Kidney (tissue), 13 donors: ENCODE measurements at regions not wholly inside any gene's neighbourhood (a gene's known extent, or its start where the extent isn't known, plus 50 kb on each side); places are given as distances from the start of the nearest gene placed in this dataset.
A peak's percentile ranks its signal among the peaks of the same experiment; 100 is the strongest.

Experiments
- DNase-seq, 5 donors: peaks; one replicate each; pipeline ENCODE4 v3.0.0-alpha.2; 2013 to 2020
- FAIRE-seq: peaks from 2 replicates; lab custom pipeline; 2012; peaks lifted over from hg19 to GRCh38; lab: Jason Lieb, UNC
- H3K27ac ChIP-seq, 2 donors: one replicate each; pipeline ENCODE4 v1.7.0; 2013; ENCODE audit warnings: low read depth in 2 of 2, low read length in 2 of 2, inconsistent platforms in 1 of 2
- H3K27me3 ChIP-seq: one replicate; pipeline ENCODE4 v1.7.1; 2013; ENCODE audit warnings: low read length, inconsistent platforms; ENCODE audit not compliant: control insufficient read depth, insufficient read depth
- H3K36me3 ChIP-seq, 3 donors: one replicate each; pipeline versions ENCODE4 v1.7.0 to v1.7.1; 2013; ENCODE audit warnings: low read length in 3 of 3, control low read depth in 1 of 3, inconsistent platforms in 1 of 3; ENCODE audit not compliant: insufficient read depth in 3 of 3, control insufficient read depth in 2 of 3
- H3K4me1 ChIP-seq, 3 donors: one replicate each; pipeline versions ENCODE4 v1.7.0 to v1.7.1; 2013; ENCODE audit warnings: low read length in 3 of 3, inconsistent platforms in 1 of 3, low read depth in 1 of 3; ENCODE audit not compliant: control insufficient read depth in 2 of 3, insufficient read depth in 2 of 3
- H3K4me3 ChIP-seq, 3 donors: one replicate each; pipeline versions ENCODE4 v1.7.0 to v1.8.1; 2013; ENCODE audit warnings: low read length in 3 of 3, control low read depth in 1 of 3, inconsistent platforms in 1 of 3
- H3K9ac ChIP-seq, 3 donors: one replicate each; pipeline versions ENCODE4 v1.7.0 to v1.7.1; 2013; ENCODE audit warnings: low read length in 3 of 3, control low read depth in 1 of 3, inconsistent platforms in 1 of 3
- H3K9me3 ChIP-seq, 3 donors: one replicate each; pipeline versions ENCODE4 v1.7.0 to v1.7.1; 2013; ENCODE audit warnings: low read length in 3 of 3, control low read depth in 1 of 3, inconsistent platforms in 1 of 3; ENCODE audit not compliant: control insufficient read depth in 2 of 3, insufficient read depth in 1 of 3
- CTCF ChIP-seq: IDR thresholded peaks from 3 replicates; pipeline ENCODE4 v1.5.1; 2012; ENCODE audit warnings: mild to moderate bottlenecking, moderate library complexity, borderline replicate concordance; ENCODE audit not compliant: insufficient read depth; ENCODE audit errors: extremely low read depth
- intact Hi-C: fragments of 100-400 bp; cut with DNase I; formaldehyde crosslinking; loops from one replicate; pipeline ENCODE4 v1.11.1; 2022
- donor health status: control.
- donor health status: control.
- donor health status: control.
- donor health status: control.
- donor health status: control.
- donor health status: DM: yes; HTN: yes; CAD: no.
- donor health status: Normal renal cell carcinoma (clear cell type).

GRCh38 chr2:16338026-16338425 lies 327.6 kb downstream of the CYRIA start:
- intact Hi-C loops = no loop called here
- H3K9me3 ChIP-seq = peaks cover 0 to 7% (median 4%) of the 10 kb centered on the region in 3 donors
- TF ChIP-seq CTCF = no peak
- no peaks in the 10 kb centered on the region for H3K4me1 ChIP-seq
- no peak for FAIRE-seq
- H3K4me3 ChIP-seq = no peak overlapping the region
- no peaks in the 10 kb centered on the region for H3K27me3 ChIP-seq
- H3K36me3 ChIP-seq = no peaks in the 10 kb centered on the region
- no peak overlapping the region for H3K27ac ChIP-seq
- DNase-seq = no peak
- H3K9ac ChIP-seq = no peak overlapping the region

DNA sequence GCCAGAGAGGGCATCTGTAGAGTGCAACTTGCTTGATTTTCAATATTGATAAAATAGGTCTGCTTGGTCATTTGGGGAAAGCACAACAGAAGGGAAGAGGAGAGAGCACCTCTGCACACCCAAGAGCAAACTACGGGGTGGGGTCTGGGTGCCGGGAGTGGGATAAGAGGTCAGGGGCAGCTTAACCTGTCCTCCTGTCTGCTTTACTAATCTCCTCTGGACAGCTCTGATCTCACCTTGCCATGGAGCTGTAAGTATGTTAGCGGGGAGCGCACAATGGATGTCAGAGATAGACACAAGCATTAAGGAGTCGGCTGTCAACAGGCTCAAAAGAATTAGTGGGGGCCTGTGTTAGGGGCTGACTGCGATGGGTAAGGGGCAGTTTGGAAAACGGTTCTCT lies 328.7 kb downstream of the CYRIA start:
- no peak overlapping the region for H3K9ac ChIP-seq
- no peak for TF ChIP-seq CTCF
- no peak for FAIRE-seq
- H3K9me3 ChIP-seq = peaks cover 0 to 7% (median 4%) of the 10 kb centered on the region in 3 donors
- intact Hi-C loops = no loop called here
- no peaks in the 10 kb centered on the region for H3K4me1 ChIP-seq
- no peaks in the 10 kb centered on the region for H3K36me3 ChIP-seq
- no peaks in the 10 kb centered on the region for H3K27me3 ChIP-seq
- no peak for DNase-seq
- no peak overlapping the region for H3K27ac ChIP-seq
- no peak overlapping the region for H3K4me3 ChIP-seq

DNA sequence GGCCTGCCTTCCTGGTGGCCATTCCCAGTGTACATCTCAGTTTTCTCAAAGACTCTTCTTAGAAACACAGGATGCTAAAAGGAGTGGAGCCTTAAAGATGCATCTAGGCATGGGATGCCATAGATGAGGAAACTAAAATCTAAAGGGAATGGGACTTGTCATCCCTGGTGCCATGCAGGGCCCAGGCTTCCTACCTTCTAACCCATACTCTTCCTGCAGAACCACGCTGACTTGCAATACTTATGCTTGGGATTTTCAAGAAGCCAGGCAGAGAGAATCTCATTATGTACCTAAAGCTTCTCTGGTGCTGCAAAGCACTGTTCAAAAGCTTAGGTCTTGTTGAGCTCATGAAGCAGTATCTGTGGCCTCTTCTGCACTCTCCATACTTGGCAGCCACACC lies 329.1 kb downstream of the CYRIA start:
- Histone ChIP-seq H3K27me3 (no peaks in the 10 kb centered on the region), H3K27ac (no peak overlapping the region), H3K4me3 (no peak overlapping the region), H3K9me3 (peaks cover 0 to 7% (median 4%) of the 10 kb centered on the region in 3 donors), H3K36me3 (no peaks in the 10 kb centered on the region), H3K9ac (no peak overlapping the region), H3K4me1 (no peaks in the 10 kb centered on the region)
- FAIRE-seq = no peak
- intact Hi-C loops = no loop called here
- DNase-seq = no peak
- no peak for TF ChIP-seq CTCF

DNA sequence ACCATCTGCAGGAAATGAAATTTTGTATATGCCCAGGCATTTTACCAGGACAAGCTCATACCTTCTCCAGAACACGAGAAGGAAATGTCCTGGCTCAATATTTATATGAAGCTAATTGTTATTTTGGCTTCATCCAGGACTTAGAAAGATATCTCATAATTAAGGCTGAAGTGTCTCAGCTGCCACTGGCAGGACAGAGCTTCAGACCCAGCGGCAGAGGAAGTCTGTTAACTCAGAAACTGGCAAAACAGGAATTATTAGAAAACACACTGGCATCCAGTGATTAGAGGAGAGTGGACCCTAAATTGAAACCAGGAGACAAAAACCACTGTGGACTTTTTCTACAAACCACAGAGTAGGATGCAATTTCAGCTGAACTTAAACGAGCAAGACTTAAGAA lies 329.7 kb downstream of the CYRIA start:
- Histone ChIP-seq H3K4me3 (no peak overlapping the region), H3K9ac (no peak overlapping the region), H3K9me3 (peaks cover 0 to 7% (median 4%) of the 10 kb centered on the region in 3 donors), H3K36me3 (no peaks in the 10 kb centered on the region), H3K27me3 (no peaks in the 10 kb centered on the region), H3K4me1 (no peaks in the 10 kb centered on the region), H3K27ac (no peak overlapping the region)
- FAIRE-seq = no peak
- intact Hi-C loops = no loop called here
- no peak for TF ChIP-seq CTCF
- peak in 1 of 5 donors; percentile 15 for DNase-seq
